Ovary (tissue), 7 donors: ENCODE measurements at regions not wholly inside any gene's neighbourhood (a gene's known extent, or its start where the extent isn't known, plus 50 kb on each side); places are given as distances from the start of the nearest gene placed in this dataset.

Experiments
- DNase-seq, 5 donors: peaks; one replicate each; pipeline ENCODE4 v3.0.0-alpha.2; 2019 to 2020
- H3K27ac ChIP-seq, 2 donors: fragments of 200-600 bp; one replicate each; pipeline versions ENCODE4 v1.5.1 to v1.8.0; 2019 to 2022
- H3K27me3 ChIP-seq: fragments of 200-600 bp; one replicate; pipeline ENCODE4 v1.8.0; 2022
- H3K36me3 ChIP-seq: fragments of 200-600 bp; sonication (generic); one replicate; pipeline ENCODE4 v1.5.1; 2019
- H3K4me1 ChIP-seq: one replicate; pipeline ENCODE4 v1.8.1; 2013; ENCODE audit warnings: mild to moderate bottlenecking, moderate library complexity; ENCODE audit not compliant: insufficient read depth
- H3K4me3 ChIP-seq: fragments of 200-600 bp; sonication (generic); one replicate; pipeline ENCODE4 v1.5.1; 2017
- H3K9me3 ChIP-seq, 2 donors: fragments of 200-600 bp in 1 of 2; sonication (generic) in 1 of 2; one replicate each; pipeline versions ENCODE4 v1.5.1 to v1.8.1; 2013 to 2019; ENCODE audit warnings: mild to moderate bottlenecking in 1 of 2, moderate library complexity in 1 of 2
- EP300 ChIP-seq: sonication (generic); formaldehyde crosslinking; IDR thresholded peaks from one replicate; pipeline ENCODE4 v1.6.1; 2017; ENCODE audit warnings: antibody characterized with exemption
- POLR2A ChIP-seq: fragments of 450-650 bp; IDR thresholded peaks from one replicate; pipeline ENCODE4 v1.6.1; 2017; ENCODE audit warnings: antibody characterized with exemption, mild to moderate bottlenecking, moderate library complexity
- WGBS, 3 donors: extraction: QIAGEN DNeasy Blood & Tissue Kit in 1 of 3; methylation state at CpG; one replicate each; pipeline versions ENCODE4 v1.1.5 to v1.1.7; 2013 to 2017; 5-methylcytosine and 5-hydroxymethylcytosine counted together
- intact Hi-C, 4 donors: fragments of 100-400 bp; cut with DNase I; formaldehyde crosslinking; loops; one replicate each; pipeline versions ENCODE4 v1.11.0 to v1.15.1; 2022 to 2023
- TF ChIP-seq, protein P1 (sequence below), 3 donors: fragments of 450-650 bp in 2 of 3; fragments of 200-600 bp in 1 of 3; IDR thresholded peaks; one replicate each; pipeline versions ENCODE4 v1.5.1 to v1.8.0; 2016 to 2022; ENCODE audit warnings: antibody characterized with exemption in 3 of 3, mild to moderate bottlenecking in 1 of 3
- donor health status: DM: no; HTN: no; CAD: no; lungs with moderate emphysema.
- donor health status: DM: no; HTN: no; CAD: no.
- donor health status: Bipolar disorder and iron deficiency.
- donor health status: DM: no; HTN: no; CAD: no.
- donor health status: DM: yes; HTN: yes; CAD: no.

- Histone ChIP-seq H3K9me3 (no peaks in the 10 kb centered on the region), H3K27ac (no peak overlapping the region), H3K27me3 (no peaks in the 10 kb centered on the region), H3K36me3 (no peaks in the 10 kb centered on the region), H3K4me3 (no peak overlapping the region), H3K4me1 (no peaks in the 10 kb centered on the region)
- DNase-seq: no peak
- intact Hi-C loops: no loop called here
- TF ChIP-seq EP300 (no peak), POLR2A (no peak)
- TF ChIP-seq, protein P1, sequence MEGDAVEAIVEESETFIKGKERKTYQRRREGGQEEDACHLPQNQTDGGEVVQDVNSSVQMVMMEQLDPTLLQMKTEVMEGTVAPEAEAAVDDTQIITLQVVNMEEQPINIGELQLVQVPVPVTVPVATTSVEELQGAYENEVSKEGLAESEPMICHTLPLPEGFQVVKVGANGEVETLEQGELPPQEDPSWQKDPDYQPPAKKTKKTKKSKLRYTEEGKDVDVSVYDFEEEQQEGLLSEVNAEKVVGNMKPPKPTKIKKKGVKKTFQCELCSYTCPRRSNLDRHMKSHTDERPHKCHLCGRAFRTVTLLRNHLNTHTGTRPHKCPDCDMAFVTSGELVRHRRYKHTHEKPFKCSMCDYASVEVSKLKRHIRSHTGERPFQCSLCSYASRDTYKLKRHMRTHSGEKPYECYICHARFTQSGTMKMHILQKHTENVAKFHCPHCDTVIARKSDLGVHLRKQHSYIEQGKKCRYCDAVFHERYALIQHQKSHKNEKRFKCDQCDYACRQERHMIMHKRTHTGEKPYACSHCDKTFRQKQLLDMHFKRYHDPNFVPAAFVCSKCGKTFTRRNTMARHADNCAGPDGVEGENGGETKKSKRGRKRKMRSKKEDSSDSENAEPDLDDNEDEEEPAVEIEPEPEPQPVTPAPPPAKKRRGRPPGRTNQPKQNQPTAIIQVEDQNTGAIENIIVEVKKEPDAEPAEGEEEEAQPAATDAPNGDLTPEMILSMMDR (IDR thresholded peaks at IDR 0.05): no peak
These were observed 531.2 kb upstream of the MGAT4C start for GRCh38 chr12:86787419-86787818.

DNA sequence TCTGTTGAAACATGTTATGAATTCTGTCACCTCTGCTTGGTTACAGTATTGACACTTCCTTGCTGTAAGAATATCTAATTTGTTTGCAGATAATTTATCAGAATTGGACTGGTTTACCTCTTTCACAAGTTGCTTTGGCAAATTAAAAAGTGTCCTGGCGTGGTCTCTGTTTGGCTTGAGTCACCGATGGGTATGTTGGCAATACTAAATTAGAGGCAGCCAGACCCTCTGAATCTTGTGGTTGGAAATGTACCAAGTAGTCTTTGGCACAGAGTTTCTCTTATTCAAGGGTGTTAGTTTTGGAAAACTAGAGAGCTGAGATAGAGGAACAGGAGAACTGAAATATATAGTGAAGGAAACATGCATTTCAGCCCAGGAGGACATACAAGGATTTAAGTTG lies 521.1 kb upstream of the MGAT4C start:
- Histone ChIP-seq H3K27ac (no peak overlapping the region), H3K4me1 (no peaks in the 10 kb centered on the region), H3K9me3 (no peaks in the 10 kb centered on the region), H3K27me3 (no peaks in the 10 kb centered on the region), H3K36me3 (no peaks in the 10 kb centered on the region), H3K4me3 (no peak overlapping the region)
- DNase-seq: no peak
- TF ChIP-seq POLR2A (no peak), EP300 (no peak)
- TF ChIP-seq, protein P1 (IDR thresholded peaks at IDR 0.05): no peak
- WGBS, 3 donors: 55 to 69% (median 63%) methylated on average over 2 of the region's 2 CpGs
- intact Hi-C loops: no loop called here

DNA sequence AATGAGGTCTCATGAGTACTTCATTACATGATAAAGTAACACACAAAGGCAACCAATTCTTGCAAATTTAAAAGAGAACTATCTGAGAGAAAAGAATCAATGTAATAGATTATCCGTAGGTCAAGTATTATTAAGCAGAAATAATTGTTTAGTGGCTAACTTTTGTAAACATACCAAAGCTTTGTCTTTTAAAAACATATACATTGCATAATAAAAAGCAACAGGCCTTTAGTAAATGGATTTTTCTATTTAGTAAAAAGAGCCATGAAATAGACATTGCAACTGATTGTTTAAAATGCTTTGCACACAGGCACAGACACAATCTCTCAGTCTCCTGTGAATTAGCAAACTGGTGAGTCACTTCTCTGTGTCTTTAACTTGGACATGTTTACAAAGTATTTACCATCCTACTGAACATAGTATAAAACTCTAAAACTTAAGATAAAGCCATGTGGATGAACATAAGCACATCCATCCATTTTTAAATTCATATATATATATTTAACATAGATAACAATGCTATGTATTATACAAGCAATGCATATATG lies 518.7 kb upstream of the MGAT4C start:
- no peak for DNase-seq
- intact Hi-C loops: no loop called here
- TF ChIP-seq POLR2A (no peak), EP300 (no peak)
- TF ChIP-seq, protein P1 (IDR thresholded peaks at IDR 0.05): no peak
- Histone ChIP-seq H3K4me3 (no peak overlapping the region), H3K27me3 (no peaks in the 10 kb centered on the region), H3K4me1 (no peaks in the 10 kb centered on the region), H3K36me3 (no peaks in the 10 kb centered on the region), H3K27ac (no peak overlapping the region), H3K9me3 (no peaks in the 10 kb centered on the region)
- WGBS, 3 donors: 83 to 90% (median 89%) methylated on average over 1 of the region's 1 CpG

DNA sequence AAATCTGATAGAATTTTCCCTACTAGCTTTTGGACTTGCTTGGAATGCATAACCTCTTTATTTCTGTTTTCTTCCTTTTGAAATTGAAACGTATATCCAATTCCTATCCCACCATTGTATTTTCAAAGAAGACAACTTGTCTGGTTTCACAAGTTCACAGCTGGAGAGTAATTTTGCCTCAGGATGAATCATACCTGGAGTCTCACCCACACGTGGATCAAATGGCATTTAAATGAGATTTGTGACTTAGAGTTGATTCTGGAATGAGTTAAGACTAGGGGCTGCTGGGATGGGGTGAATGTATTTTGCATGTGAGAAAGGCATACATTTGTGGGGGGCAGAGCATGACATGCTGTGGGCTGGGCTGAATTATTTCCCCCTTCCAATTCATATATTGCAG lies 516.5 kb upstream of the MGAT4C start:
- H3K27me3 ChIP-seq: no peaks in the 10 kb centered on the region
- no peak overlapping the region for H3K4me3 ChIP-seq
- DNase-seq: no peak
- 69 to 75% (median 71%) methylated on average over 2 of the region's 2 CpGs for WGBS, 3 donors
- no peak overlapping the region for H3K27ac ChIP-seq
- TF ChIP-seq POLR2A: no peak
- TF ChIP-seq, protein P1 (IDR thresholded peaks at IDR 0.05): no peak
- no peak for TF ChIP-seq EP300
- no peaks in the 10 kb centered on the region for H3K4me1 ChIP-seq
- H3K36me3 ChIP-seq: no peaks in the 10 kb centered on the region
- intact Hi-C loops: no loop called here
- H3K9me3 ChIP-seq: no peaks in the 10 kb centered on the region

GRCh38 chr12:86770871-86771270 lies 514.7 kb upstream of the MGAT4C start:
- TF ChIP-seq, protein P1 (IDR thresholded peaks at IDR 0.05): no peak
- no peak for TF ChIP-seq EP300
- no peak for TF ChIP-seq POLR2A
- Histone ChIP-seq H3K4me3 (no peak overlapping the region), H3K27ac (no peak overlapping the region), H3K27me3 (no peaks in the 10 kb centered on the region), H3K36me3 (no peaks in the 10 kb centered on the region), H3K9me3 (no peaks in the 10 kb centered on the region), H3K4me1 (no peaks in the 10 kb centered on the region)
- intact Hi-C loops: no loop called here
- no peak for DNase-seq
